ENCODE measurements at regions not wholly inside any gene's neighbourhood (a gene's known extent, or its start where the extent isn't known, plus 50 kb on each side); places are given as distances from the start of the nearest gene placed in this dataset.

- Histone ChIP-seq H3K4me1 (ENCODE audit: low read depth, poor library complexity, severe bottlenecking) (no peaks in the 10 kb centered on the region), H4K20me1 (ENCODE audit: insufficient read depth) (no peaks in the 10 kb centered on the region), H3K27ac (no peak overlapping the region), H3K36me3 (ENCODE audit: insufficient read depth) (no peaks in the 10 kb centered on the region), H3K79me2 (ENCODE audit: insufficient read depth, low read depth) (no peaks in the 10 kb centered on the region), H3K27me3 (ENCODE audit: insufficient read depth, low read depth) (no peaks in the 10 kb centered on the region), H3K9ac (no peak overlapping the region), H3K4me2 (no peak overlapping the region), H2AFZ (ENCODE audit: low read depth) (no peak overlapping the region), H3K4me3 (IDR thresholded peaks at IDR 0.05; ENCODE audit: insufficient read depth, low read depth, low read length) (no peak overlapping the region)
- no peak for TF ChIP-seq CTCF (conservative IDR thresholded peaks at IDR 0.05; ENCODE audit: low read depth, low read length)
These were observed 239.6 kb upstream of the IRX1 start for GRCh38 chr5:3356016-3356415.

- Histone ChIP-seq H3K9ac (no peak overlapping the region), H3K79me2 (ENCODE audit: insufficient read depth, low read depth) (no peaks in the 10 kb centered on the region), H3K4me1 (ENCODE audit: low read depth, poor library complexity, severe bottlenecking) (no peaks in the 10 kb centered on the region), H3K4me2 (no peak overlapping the region), H3K4me3 (IDR thresholded peaks at IDR 0.05; ENCODE audit: insufficient read depth, low read depth, low read length) (no peak overlapping the region), H3K27ac (no peak overlapping the region), H2AFZ (ENCODE audit: low read depth) (no peak overlapping the region), H3K27me3 (ENCODE audit: insufficient read depth, low read depth) (no peaks in the 10 kb centered on the region), H3K36me3 (ENCODE audit: insufficient read depth) (no peaks in the 10 kb centered on the region), H4K20me1 (ENCODE audit: insufficient read depth) (no peaks in the 10 kb centered on the region)
- TF ChIP-seq CTCF (conservative IDR thresholded peaks at IDR 0.05; ENCODE audit: low read depth, low read length), result no peak
These were observed 240.5 kb upstream of the IRX1 start for GRCh38 chr5:3355126-3355525.

GRCh38 chr5:3354606-3355005 is 241.0 kb upstream of the IRX1 start:
- Histone ChIP-seq H4K20me1 (ENCODE audit: insufficient read depth) (no peaks in the 10 kb centered on the region), H3K36me3 (ENCODE audit: insufficient read depth) (no peaks in the 10 kb centered on the region), H3K79me2 (ENCODE audit: insufficient read depth, low read depth) (no peaks in the 10 kb centered on the region), H3K27ac (no peak overlapping the region), H3K9ac (no peak overlapping the region), H3K4me3 (IDR thresholded peaks at IDR 0.05; ENCODE audit: insufficient read depth, low read depth, low read length) (no peak overlapping the region), H3K4me1 (ENCODE audit: low read depth, poor library complexity, severe bottlenecking) (no peaks in the 10 kb centered on the region), H3K27me3 (ENCODE audit: insufficient read depth, low read depth) (no peaks in the 10 kb centered on the region), H2AFZ (ENCODE audit: low read depth) (no peak overlapping the region), H3K4me2 (no peak overlapping the region)
- TF ChIP-seq CTCF (conservative IDR thresholded peaks at IDR 0.05; ENCODE audit: low read depth, low read length), result no peak

- Histone ChIP-seq H3K27ac (no peak overlapping the region), H3K4me2 (no peak overlapping the region), H3K79me2 (ENCODE audit: insufficient read depth, low read depth) (no peaks in the 10 kb centered on the region), H3K4me3 (IDR thresholded peaks at IDR 0.05; ENCODE audit: insufficient read depth, low read depth, low read length) (no peak overlapping the region), H3K27me3 (ENCODE audit: insufficient read depth, low read depth) (no peaks in the 10 kb centered on the region), H3K4me1 (ENCODE audit: low read depth, poor library complexity, severe bottlenecking) (no peaks in the 10 kb centered on the region), H2AFZ (ENCODE audit: low read depth) (no peak overlapping the region), H4K20me1 (ENCODE audit: insufficient read depth) (no peaks in the 10 kb centered on the region), H3K36me3 (ENCODE audit: insufficient read depth) (no peaks in the 10 kb centered on the region), H3K9ac (no peak overlapping the region)
- TF ChIP-seq CTCF (conservative IDR thresholded peaks at IDR 0.05; ENCODE audit: low read depth, low read length), result no peak
These were observed 242.1 kb upstream of the IRX1 start for GRCh38 chr5:3353561-3353960.

GRCh38 chr5:3352711-3353110 is 242.9 kb upstream of the IRX1 start:
- Histone ChIP-seq H3K27ac (no peak overlapping the region), H3K36me3 (ENCODE audit: insufficient read depth) (no peaks in the 10 kb centered on the region), H3K4me1 (ENCODE audit: low read depth, poor library complexity, severe bottlenecking) (no peaks in the 10 kb centered on the region), H4K20me1 (ENCODE audit: insufficient read depth) (no peaks in the 10 kb centered on the region), H2AFZ (ENCODE audit: low read depth) (no peak overlapping the region), H3K9ac (no peak overlapping the region), H3K4me2 (no peak overlapping the region), H3K27me3 (ENCODE audit: insufficient read depth, low read depth) (no peaks in the 10 kb centered on the region), H3K4me3 (IDR thresholded peaks at IDR 0.05; ENCODE audit: insufficient read depth, low read depth, low read length) (no peak overlapping the region), H3K79me2 (ENCODE audit: insufficient read depth, low read depth) (no peaks in the 10 kb centered on the region)
- no peak for TF ChIP-seq CTCF (conservative IDR thresholded peaks at IDR 0.05; ENCODE audit: low read depth, low read length)

Measured in KMS-11 (cell line).